HL-60 (cell line): ENCODE measurements at regions not wholly inside any gene's neighbourhood (a gene's known extent, or its start where the extent isn't known, plus 50 kb on each side); places are given as distances from the start of the nearest gene placed in this dataset.

Source experiments
- DNase-seq, 2 experiments: peaks; one replicate each; pipeline ENCODE4 v3.0.0-alpha.2; 2010 to 2020; ENCODE audit warnings: low read depth in 1 of 2, low spot score in 1 of 2
- H3K27ac ChIP-seq: fragments of 250-450 bp; sonication (Bioruptor Pico); replicated peaks from 2 replicates; pipeline ENCODE4 v1.5.1; 2020; ENCODE audit warnings: mild to moderate bottlenecking, moderate library complexity
- H3K27me3 ChIP-seq: fragments of 250-450 bp; sonication (Bioruptor Pico); 2 replicates; pipeline ENCODE4 v1.5.1; 2021; ENCODE audit warnings: mild to moderate bottlenecking, moderate library complexity; ENCODE audit not compliant: insufficient read depth, poor library complexity, severe bottlenecking
- H3K4me3 ChIP-seq: replicated peaks from 2 replicates; pipeline ENCODE4 v1.5.1; 2011; ENCODE audit warnings: mild to moderate bottlenecking, control low read depth, low read length; ENCODE audit not compliant: insufficient read depth
- GABPA ChIP-seq: IDR thresholded peaks from 2 replicates; pipeline ENCODE4 v1.6.1; 2012; ENCODE audit warnings: low read depth
- POLR2AphosphoS5 ChIP-seq: IDR thresholded peaks from 2 replicates; pipeline ENCODE4 v1.6.1; 2012; ENCODE audit warnings: low read depth
- SPI1 ChIP-seq: IDR thresholded peaks from 2 replicates; pipeline ENCODE4 v1.6.1; 2012; ENCODE audit warnings: low read depth, mild to moderate bottlenecking, borderline replicate concordance
- TF ChIP-seq, protein P1 (sequence below): IDR thresholded peaks from 2 replicates; pipeline ENCODE4 v1.6.1; 2012; ENCODE audit warnings: low read depth; ENCODE audit not compliant: insufficient replicate concordance
- TF ChIP-seq, protein P2 (sequence below): IDR thresholded peaks from one replicate; pipeline ENCODE4 v1.5.1; 2011; ENCODE audit warnings: low read length, control low read depth, inconsistent platforms; ENCODE audit not compliant: insufficient read depth

DNA sequence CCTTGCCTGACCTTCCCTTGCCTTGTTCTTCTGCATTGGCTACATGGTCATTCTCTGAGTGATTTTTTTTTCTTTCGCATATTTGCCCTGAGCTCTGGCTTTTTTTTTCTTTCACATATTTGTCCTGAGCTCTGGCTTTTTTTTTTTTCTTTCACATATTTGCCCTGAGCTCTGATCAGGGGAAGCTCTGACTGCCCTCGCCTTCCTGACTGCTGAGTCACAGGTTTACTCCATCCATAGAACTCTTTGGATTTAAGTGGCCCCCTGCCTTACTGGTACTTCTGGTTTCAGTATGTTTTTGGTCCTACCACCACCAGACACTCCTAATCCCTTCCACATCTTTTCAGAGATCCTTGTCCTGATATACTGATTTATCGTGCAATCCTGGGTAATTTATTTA, 201.1 kb downstream of the OGFRL1 start:
- no peak overlapping the region for H3K4me3 ChIP-seq
- no peak for DNase-seq
- H3K27me3 ChIP-seq, result peaks cover 3% of the 10 kb centered on the region
- no peak overlapping the region for H3K27ac ChIP-seq
- TF ChIP-seq SPI1 (no peak), GABPA (no peak), POLR2AphosphoS5 (no peak)
- TF ChIP-seq, protein P1, sequence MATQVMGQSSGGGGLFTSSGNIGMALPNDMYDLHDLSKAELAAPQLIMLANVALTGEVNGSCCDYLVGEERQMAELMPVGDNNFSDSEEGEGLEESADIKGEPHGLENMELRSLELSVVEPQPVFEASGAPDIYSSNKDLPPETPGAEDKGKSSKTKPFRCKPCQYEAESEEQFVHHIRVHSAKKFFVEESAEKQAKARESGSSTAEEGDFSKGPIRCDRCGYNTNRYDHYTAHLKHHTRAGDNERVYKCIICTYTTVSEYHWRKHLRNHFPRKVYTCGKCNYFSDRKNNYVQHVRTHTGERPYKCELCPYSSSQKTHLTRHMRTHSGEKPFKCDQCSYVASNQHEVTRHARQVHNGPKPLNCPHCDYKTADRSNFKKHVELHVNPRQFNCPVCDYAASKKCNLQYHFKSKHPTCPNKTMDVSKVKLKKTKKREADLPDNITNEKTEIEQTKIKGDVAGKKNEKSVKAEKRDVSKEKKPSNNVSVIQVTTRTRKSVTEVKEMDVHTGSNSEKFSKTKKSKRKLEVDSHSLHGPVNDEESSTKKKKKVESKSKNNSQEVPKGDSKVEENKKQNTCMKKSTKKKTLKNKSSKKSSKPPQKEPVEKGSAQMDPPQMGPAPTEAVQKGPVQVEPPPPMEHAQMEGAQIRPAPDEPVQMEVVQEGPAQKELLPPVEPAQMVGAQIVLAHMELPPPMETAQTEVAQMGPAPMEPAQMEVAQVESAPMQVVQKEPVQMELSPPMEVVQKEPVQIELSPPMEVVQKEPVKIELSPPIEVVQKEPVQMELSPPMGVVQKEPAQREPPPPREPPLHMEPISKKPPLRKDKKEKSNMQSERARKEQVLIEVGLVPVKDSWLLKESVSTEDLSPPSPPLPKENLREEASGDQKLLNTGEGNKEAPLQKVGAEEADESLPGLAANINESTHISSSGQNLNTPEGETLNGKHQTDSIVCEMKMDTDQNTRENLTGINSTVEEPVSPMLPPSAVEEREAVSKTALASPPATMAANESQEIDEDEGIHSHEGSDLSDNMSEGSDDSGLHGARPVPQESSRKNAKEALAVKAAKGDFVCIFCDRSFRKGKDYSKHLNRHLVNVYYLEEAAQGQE, result no peak
- TF ChIP-seq, protein P2, sequence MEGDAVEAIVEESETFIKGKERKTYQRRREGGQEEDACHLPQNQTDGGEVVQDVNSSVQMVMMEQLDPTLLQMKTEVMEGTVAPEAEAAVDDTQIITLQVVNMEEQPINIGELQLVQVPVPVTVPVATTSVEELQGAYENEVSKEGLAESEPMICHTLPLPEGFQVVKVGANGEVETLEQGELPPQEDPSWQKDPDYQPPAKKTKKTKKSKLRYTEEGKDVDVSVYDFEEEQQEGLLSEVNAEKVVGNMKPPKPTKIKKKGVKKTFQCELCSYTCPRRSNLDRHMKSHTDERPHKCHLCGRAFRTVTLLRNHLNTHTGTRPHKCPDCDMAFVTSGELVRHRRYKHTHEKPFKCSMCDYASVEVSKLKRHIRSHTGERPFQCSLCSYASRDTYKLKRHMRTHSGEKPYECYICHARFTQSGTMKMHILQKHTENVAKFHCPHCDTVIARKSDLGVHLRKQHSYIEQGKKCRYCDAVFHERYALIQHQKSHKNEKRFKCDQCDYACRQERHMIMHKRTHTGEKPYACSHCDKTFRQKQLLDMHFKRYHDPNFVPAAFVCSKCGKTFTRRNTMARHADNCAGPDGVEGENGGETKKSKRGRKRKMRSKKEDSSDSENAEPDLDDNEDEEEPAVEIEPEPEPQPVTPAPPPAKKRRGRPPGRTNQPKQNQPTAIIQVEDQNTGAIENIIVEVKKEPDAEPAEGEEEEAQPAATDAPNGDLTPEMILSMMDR, result no peak

DNA sequence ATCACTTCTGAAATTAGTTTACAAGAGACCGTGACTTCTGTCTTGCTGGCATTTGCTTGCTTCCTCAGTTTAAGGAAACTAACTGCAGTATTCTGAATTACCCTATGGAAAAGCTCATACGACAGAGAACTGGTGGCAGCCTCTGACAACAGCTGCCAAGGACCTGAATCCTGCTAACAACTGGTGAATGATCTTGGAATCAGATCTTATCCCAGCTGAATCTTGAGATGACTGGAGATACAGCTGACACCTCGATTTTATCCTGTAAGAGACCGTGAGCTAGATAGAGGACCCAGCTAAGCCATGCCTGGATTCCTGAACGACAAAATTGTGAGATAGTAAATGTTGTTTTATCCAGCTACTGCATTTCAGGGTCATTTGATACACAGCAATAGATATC, 202.3 kb downstream of the OGFRL1 start:
- Histone ChIP-seq H3K27ac (no peak overlapping the region), H3K4me3 (no peak overlapping the region), H3K27me3 (peaks cover 3% of the 10 kb centered on the region)
- TF ChIP-seq, protein P2, result no peak
- no peak for TF ChIP-seq GABPA
- no peak for TF ChIP-seq POLR2AphosphoS5
- TF ChIP-seq SPI1, result no peak
- TF ChIP-seq, protein P1, result no peak
- no peak for DNase-seq

DNA sequence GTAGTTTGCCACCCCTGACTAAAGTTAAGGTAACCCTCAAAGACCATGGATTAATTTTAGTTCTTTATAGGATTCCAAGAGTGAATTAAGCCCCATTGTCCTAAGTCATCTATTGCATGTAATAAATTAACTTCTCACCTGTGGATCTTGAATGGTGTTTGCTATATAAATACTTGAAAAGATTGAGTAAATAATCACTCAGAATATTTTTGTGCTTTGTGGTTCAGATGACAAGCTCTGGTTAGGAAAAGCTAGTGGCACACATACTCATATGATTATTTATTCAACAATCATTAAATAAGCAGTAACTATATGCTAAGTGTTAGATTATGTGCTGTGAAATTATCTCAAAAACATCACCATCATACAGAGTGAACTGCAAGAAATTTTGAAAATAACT, 203.2 kb downstream of the OGFRL1 start:
- Histone ChIP-seq H3K4me3 (no peak overlapping the region), H3K27ac (no peak overlapping the region), H3K27me3 (peaks cover 3% of the 10 kb centered on the region)
- DNase-seq, result no peak
- TF ChIP-seq SPI1 (no peak), POLR2AphosphoS5 (no peak), GABPA (no peak)
- TF ChIP-seq, protein P2, result no peak
- TF ChIP-seq, protein P1, result no peak
